Parathyroid adenoma (tissue), 2 donors: ENCODE measurements at regions not wholly inside any gene's neighbourhood (a gene's known extent, or its start where the extent isn't known, plus 50 kb on each side); places are given as distances from the start of the nearest gene placed in this dataset.

Experiments
- H2AFZ ChIP-seq: fragments of 300-600 bp; sonication (generic); one replicate; pipeline ENCODE4 v1.7.0; 2017; ENCODE audit warnings: antibody characterized with exemption, mild to moderate bottlenecking
- H3K27ac ChIP-seq: fragments of 300-600 bp; sonication (generic); one replicate; pipeline ENCODE4 v1.7.0; 2017
- H3K27me3 ChIP-seq: fragments of 300-600 bp; sonication (generic); one replicate; pipeline ENCODE4 v1.7.0; 2017; ENCODE audit warnings: low read length; ENCODE audit not compliant: control insufficient read depth, insufficient read depth
- H3K36me3 ChIP-seq: fragments of 300-600 bp; sonication (generic); one replicate; pipeline ENCODE4 v1.7.0; 2017; ENCODE audit warnings: low read length; ENCODE audit not compliant: control insufficient read depth, insufficient read depth
- H3K4me1 ChIP-seq: fragments of 300-600 bp; sonication (generic); one replicate; pipeline ENCODE4 v1.7.0; 2017; ENCODE audit warnings: control low read depth
- H3K4me2 ChIP-seq: fragments of 300-600 bp; sonication (generic); one replicate; pipeline ENCODE4 v1.7.0; 2017; ENCODE audit warnings: low read length
- H3K4me3 ChIP-seq: fragments of 300-600 bp; sonication (generic); one replicate; pipeline ENCODE4 v1.7.0; 2017; ENCODE audit warnings: low read depth, low read length
- H3K79me2 ChIP-seq: fragments of 300-600 bp; sonication (generic); one replicate; pipeline ENCODE4 v1.7.0; 2017; ENCODE audit warnings: control low read depth
- H3K9ac ChIP-seq: fragments of 300-600 bp; sonication (generic); one replicate; pipeline ENCODE4 v1.7.0; 2017; ENCODE audit warnings: mild to moderate bottlenecking
- H3K9me3 ChIP-seq: fragments of 300-600 bp; sonication (generic); one replicate; pipeline ENCODE4 v1.7.0; 2017; ENCODE audit warnings: low read length; ENCODE audit not compliant: control insufficient read depth
- CTCF ChIP-seq: fragments of 300-600 bp; sonication (generic); IDR thresholded peaks from one replicate; pipeline ENCODE4 v1.7.0; 2017; ENCODE audit warnings: antibody characterized with exemption, mild to moderate bottlenecking
- donor health status: primary hyperparathyroidism.

GRCh38 chr13:23986619-23987018, 89.3 kb upstream of the C1QTNF9B start:
- no peaks in the 10 kb centered on the region for H3K9me3 ChIP-seq
- H3K9ac ChIP-seq, result no peak overlapping the region
- H3K79me2 ChIP-seq, result peaks cover 4% of the 10 kb centered on the region
- TF ChIP-seq CTCF, result no peak
- no peak overlapping the region for H3K4me3 ChIP-seq
- peak overlapping the region; percentile 13 for H3K4me2 ChIP-seq
- no peak overlapping the region for H2AFZ ChIP-seq
- H3K4me1 ChIP-seq, result peaks cover 28% of the 10 kb centered on the region
- no peaks in the 10 kb centered on the region for H3K27me3 ChIP-seq
- no peaks in the 10 kb centered on the region for H3K36me3 ChIP-seq
- H3K27ac ChIP-seq, result no peak overlapping the region

GRCh38 chr13:23987331-23987894, 90.1 kb upstream of the C1QTNF9B start:
- no peak overlapping the region for H3K27ac ChIP-seq
- no peaks in the 10 kb centered on the region for H3K36me3 ChIP-seq
- TF ChIP-seq CTCF, result no peak

GRCh38 chr13:23988546-23989122, 91.3 kb upstream of the C1QTNF9B start:
- Histone ChIP-seq H3K79me2 (peaks cover 11% of the 10 kb centered on the region), H2AFZ (no peak overlapping the region), H3K4me2 (no peak overlapping the region), H3K9ac (no peak overlapping the region), H3K27me3 (no peaks in the 10 kb centered on the region), H3K4me1 (peaks cover 28% of the 10 kb centered on the region), H3K27ac (no peak overlapping the region), H3K36me3 (no peaks in the 10 kb centered on the region), H3K4me3 (no peak overlapping the region), H3K9me3 (no peaks in the 10 kb centered on the region)
- no peak for TF ChIP-seq CTCF

More at GRCh38 chr13:23987331-23987894, 90.1 kb upstream of the C1QTNF9B start:
- Histone ChIP-seq H3K4me2 (peak overlapping the region; percentile 19), H3K4me1 (peaks cover 28% of the 10 kb centered on the region), H2AFZ (no peak overlapping the region), H3K4me3 (no peak overlapping the region), H3K9me3 (no peaks in the 10 kb centered on the region), H3K27me3 (no peaks in the 10 kb centered on the region), H3K9ac (no peak overlapping the region), H3K79me2 (peaks cover 7% of the 10 kb centered on the region)

GRCh38 chr13:23990455-23990854, 93.2 kb upstream of the C1QTNF9B start:
- Histone ChIP-seq H3K4me1 (peaks cover 24% of the 10 kb centered on the region), H3K4me2 (peak overlapping the region; percentile 29), H2AFZ (no peak overlapping the region), H3K36me3 (no peaks in the 10 kb centered on the region), H3K27ac (no peak overlapping the region), H3K9ac (no peak overlapping the region), H3K4me3 (no peak overlapping the region), H3K79me2 (peaks cover 14% of the 10 kb centered on the region), H3K27me3 (no peaks in the 10 kb centered on the region), H3K9me3 (no peaks in the 10 kb centered on the region)
- TF ChIP-seq CTCF, result no peak

GRCh38 chr13:23991119-23991518, 93.8 kb upstream of the C1QTNF9B start:
- H3K79me2 ChIP-seq, result peaks cover 14% of the 10 kb centered on the region
- no peak overlapping the region for H3K27ac ChIP-seq
- no peak overlapping the region for H3K4me3 ChIP-seq
- H2AFZ ChIP-seq, result no peak overlapping the region
- peak overlapping the region; percentile 29 for H3K4me2 ChIP-seq
- H3K9me3 ChIP-seq, result no peaks in the 10 kb centered on the region
- TF ChIP-seq CTCF, result no peak
- H3K36me3 ChIP-seq, result no peaks in the 10 kb centered on the region
- H3K9ac ChIP-seq, result no peak overlapping the region
- H3K27me3 ChIP-seq, result no peaks in the 10 kb centered on the region
- peaks cover 24% of the 10 kb centered on the region for H3K4me1 ChIP-seq
